Stimulated activated naive CD8-positive, alpha-beta T cell treated with anti-CD3 and anti-CD28 coated beads, Interleukin-15, Interleukin-2, amounts not matched to agents 100 U/mL and 50 U/mL, for 24 hours (primary cell): ENCODE measurements at regions not wholly inside any gene's neighbourhood (a gene's known extent, or its start where the extent isn't known, plus 50 kb on each side); places are given as distances from the start of the nearest gene placed in this dataset.
"Not testable (repeated sequence)": the region's sequence is repeated elsewhere in the genome, so short reads cannot be mapped to it uniquely, and the experiment has no call there.

Experiments
- ATAC-seq: fragments of 150-1000 bp; cut with Tn5 transposase; one replicate; pipeline ENCODE4 v1.10.0; 2021
- DNase-seq: peaks from one replicate; pipeline ENCODE4 v3.0.0; 2021

DNA sequence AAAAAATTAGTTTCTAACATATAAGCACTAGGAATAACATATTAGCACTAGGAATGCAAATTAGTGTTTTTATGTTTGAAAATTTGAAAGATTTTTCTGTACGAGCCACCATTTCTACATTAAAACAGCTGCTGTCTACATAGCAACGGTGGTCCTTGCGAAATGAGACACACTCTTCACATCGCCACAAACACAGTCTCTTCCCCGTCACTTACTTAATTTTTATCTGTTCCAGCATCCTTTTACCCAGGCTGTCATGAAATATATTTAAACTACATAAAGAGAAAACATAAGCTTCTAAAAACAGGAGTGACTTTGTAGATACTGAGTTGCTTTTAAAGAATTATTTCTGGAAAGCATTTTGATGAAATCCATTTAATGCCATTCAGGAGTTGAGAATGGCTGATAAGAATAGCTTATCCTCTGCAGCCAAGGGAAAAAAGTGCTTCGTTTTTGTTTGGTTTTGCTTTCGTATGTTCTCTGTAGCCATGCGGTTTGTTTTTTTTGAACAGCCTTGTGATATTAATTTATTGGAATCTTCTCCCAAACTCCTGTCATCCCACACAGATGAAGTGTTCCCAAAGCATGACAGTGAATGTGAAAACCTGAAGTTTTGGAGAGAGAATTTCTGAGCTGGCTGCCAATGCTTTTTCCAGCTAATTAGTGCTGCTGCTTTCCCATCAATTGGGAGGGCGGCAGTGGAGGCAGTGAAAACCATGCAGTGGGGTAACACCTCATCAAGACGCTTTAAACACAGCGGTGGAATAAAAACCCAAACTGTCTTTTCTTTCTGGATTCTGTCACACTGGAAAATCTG, 603.7 kb upstream of the ADARB2 start:
- DNase-seq (no peak), ATAC-seq (no peak)

DNA sequence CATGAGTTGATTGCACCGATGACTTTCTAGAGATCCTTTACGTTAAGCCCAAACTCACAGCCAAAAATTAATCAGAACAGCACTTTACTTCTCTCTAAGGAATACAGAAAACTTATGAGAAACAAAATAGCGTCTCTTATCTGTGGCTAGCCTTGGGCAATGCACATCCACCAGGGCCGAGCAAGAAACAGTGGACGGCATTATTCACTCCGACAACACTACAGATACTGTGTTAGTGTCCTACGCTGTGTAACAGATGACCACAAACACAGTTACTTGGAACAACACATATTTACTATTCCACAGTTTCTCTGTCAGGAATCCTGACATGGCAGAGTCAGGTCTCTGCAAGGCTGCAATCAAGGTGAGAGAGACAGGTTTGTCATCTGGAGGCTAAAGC, 598.3 kb upstream of the ADARB2 start:
- DNase-seq, result no peak
- ATAC-seq, result no peak

DNA sequence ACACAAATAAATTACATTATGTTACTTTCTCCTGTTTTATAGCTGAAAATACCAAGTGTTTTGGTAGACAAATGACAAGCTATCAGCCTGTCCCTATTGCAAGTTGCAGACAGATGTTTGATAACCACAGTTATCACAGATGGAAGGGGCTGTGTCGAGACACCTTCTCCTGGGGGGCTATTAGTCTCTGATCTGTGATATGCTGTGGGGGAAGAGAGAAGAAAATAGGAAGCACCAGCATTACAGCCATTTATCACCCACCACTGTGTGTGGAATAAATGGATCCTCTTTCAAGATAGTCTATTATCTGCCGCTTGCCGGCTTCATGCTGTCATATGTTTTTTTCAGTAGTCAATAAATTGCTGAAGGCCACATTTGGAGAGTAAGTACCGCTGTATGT, 597.2 kb upstream of the ADARB2 start:
- DNase-seq (no peak), ATAC-seq (no peak)

DNA sequence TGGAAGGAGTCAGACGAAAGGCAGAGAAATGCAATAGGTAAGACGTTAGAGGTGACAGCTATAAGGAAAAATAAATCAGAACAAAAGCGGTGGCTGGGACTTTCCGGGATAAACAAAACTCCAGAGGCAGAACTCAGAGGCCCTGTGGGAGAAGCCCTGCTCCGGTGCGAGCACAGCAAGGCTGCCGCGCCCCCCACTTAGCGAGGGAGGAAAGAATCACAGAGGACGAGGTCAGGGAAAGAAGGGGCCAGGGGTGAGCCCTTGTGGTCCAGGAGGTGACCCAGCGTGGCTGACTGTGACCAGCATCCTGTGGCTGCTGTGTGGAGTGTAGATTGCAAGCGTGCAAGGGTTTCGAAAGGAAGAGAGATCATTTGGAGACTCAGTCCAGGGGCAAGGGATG, 591.8 kb upstream of the ADARB2 start:
- no peak for ATAC-seq
- DNase-seq, result no peak

DNA sequence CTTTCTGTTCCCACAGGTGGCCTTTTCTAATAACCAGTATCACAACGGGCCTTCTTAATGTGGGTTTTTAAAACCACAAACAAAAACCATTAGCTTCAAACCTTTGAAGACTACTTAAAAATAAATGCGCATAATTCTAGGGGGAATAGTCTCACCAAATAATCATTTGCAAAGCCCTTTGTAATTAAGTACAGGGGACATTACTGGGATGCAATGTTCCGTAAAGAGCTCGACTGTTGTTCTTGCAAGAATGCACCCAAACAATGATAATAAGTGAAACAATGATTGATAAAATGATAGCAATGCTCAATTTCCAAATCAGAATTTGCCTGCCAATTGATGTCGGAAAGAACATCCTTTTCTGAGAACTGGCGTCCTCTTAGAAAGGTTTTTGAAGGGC, 589.1 kb upstream of the ADARB2 start:
- ATAC-seq (no peak), DNase-seq (no peak)

DNA sequence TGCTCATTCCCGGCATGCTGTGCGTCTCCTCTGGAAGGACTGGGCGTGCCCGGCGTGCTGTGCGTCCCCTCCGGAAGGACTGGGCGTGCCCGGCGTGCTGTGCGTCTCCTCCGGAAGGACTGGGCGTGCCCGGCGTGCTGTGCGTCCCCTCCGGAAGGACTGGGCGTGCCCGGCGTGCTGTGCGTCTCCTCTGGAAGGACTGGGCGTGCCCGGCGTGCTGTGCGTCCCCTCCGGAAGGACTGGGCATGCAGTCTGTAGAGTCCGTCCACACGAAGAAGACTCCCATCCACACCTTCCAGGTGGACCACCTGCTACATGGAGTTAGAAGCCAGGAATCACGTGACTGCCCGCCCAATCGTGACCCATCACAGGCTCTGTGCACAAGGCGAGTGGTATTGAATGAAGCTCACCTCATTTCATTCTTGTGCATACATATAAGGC, 577.7 kb upstream of the ADARB2 start:
- not testable (repeated sequence) for DNase-seq, ATAC-seq

DNA sequence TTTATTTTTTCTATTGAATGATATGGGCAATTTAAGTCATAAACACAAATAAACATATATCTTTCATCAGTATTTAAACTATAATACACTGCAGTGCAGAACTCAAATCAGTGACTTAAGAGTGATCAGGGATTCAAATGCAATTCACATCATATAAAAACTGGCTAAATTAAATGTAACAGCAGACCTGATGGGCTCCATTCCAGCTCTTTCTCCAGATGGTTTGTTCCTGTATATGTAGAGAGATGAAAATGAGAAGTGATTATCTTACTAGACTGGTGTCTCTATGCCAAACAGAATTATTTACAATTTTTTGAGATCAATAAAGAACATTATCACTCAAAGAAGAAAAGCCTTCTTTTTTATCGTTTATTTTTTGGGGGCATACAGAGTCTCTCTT, 568.8 kb upstream of the ADARB2 start:
- DNase-seq (no peak), ATAC-seq (no peak)

DNA sequence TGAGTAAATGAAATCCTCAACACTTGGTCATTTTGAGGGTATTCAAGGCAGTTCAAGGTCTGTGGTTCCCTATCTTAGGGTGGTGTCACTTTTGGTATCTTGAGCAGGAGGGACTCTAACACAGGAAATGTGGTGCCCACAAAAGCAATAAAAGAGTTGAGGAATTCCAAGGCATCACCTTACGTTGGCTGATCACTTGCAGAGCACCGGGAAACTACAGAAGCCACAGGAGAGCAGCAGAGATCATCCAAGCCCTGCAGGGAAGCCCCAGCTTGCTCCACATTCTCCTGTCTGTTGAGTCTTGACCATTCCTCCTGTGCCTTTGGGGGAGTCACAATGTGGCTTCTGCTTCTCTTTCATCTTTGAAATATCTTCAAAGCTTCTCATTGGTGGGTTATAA, 565.8 kb upstream of the ADARB2 start:
- no peak for ATAC-seq
- no peak for DNase-seq

DNA sequence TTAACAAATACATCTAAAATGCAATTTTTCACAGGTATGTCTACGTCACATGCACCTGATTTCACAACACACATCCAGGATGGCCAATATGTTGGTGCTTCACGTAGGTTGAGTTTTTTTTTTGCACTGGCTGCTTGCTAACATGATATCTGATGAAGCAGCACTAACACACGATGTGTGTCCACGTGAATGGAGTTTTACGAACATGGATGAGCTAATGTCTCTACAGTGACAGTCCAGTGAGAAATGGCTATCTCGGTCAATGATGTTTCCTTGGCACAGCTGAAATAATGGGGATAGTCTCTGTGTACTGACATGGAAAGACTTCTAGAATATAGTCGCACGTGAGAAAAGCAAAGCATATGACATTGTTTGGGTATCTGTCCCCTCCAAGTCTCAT, 563.9 kb upstream of the ADARB2 start:
- DNase-seq, result no peak
- no peak for ATAC-seq

DNA sequence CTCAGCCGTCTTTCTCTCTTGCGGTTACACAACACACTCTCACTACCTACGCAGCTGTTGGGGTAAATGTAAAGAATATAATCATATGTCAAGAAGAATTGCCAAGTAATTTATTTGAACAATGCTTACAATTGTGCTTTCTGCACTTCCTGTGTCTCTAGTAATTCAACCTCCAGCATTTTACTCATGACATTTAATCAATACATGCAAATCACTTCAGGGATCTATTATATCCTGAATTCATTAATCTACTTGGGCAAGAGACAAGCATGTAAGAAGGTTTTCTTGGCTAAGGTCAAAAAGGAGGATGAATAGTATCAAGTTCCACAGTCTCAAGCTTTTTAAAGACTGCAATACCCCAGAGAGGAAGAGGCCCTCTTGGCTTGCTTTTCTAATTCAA, 562.9 kb upstream of the ADARB2 start:
- no peak for DNase-seq
- no peak for ATAC-seq

DNA sequence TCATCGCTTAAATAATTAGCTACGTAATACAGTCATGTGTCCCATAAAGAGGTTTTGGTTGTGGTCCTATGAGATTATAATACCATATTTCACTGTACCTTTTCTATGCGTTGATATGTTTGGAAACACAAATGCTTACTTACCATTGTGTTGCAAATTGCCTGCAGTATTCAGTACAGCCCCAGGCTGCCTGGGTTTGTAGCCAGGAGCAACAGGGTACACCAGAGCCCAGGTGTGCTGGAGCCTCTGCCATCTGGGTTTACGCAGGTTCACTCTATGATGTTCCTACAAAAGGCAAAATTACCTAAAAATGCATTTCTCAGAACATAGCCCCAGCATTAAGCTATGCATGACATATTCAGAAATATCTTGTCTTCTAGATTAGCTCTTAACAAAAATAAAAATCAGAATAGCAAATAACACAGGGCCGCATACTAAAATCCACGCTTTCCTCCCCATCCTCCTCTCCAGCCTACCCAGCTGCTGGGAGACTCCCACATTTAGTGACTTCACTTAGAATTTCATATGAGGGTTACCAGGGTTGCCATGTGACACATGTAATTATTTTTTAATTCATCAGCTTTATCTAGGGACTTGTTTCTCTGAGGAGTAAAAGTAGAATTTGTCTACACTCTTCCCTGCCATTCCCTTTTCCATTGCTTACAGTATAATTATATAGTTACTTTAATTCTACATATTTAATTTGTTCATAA, 559.0 kb upstream of the ADARB2 start:
- no peak for DNase-seq
- no peak for ATAC-seq

DNA sequence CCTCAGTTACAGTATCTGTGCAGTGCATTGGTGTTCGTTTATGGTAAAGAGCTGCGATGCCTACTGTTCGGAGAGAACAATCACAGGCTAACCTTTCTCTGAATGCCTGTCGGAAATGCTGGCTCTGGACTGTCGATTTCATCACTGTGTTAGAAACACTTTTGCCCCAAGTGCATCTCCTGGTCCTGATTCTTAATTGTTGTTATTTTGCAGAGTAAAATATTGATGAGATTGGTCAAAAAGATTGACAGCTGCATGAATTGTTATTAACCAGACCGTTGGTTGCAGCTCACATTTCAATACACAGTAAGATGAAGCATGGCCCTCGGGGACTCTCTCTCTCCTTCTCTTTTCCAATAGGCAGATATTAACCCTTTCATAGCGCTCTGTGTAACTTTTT, 557.4 kb upstream of the ADARB2 start:
- DNase-seq (no peak), ATAC-seq (no peak)

DNA sequence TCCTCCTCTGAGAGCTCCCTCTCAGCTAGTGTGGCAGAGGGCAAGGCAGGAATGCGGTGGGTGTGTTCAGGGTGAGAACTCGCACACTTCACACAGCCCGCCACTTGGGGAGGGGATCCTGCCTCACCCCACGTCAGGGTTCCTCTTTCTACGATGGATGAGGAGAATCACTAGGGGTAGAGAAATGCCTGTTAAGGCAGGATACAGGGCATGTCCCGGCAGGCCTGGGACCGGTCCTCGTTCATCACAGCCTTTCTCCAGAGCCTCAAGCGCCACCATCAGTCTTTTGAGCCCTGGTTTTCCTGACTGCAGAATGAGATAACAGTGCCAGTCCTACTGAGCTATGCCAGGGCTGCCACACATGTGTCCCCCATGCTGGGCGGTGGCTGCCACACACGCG, 546.7 kb upstream of the ADARB2 start:
- no peak for ATAC-seq
- DNase-seq, result no peak

DNA sequence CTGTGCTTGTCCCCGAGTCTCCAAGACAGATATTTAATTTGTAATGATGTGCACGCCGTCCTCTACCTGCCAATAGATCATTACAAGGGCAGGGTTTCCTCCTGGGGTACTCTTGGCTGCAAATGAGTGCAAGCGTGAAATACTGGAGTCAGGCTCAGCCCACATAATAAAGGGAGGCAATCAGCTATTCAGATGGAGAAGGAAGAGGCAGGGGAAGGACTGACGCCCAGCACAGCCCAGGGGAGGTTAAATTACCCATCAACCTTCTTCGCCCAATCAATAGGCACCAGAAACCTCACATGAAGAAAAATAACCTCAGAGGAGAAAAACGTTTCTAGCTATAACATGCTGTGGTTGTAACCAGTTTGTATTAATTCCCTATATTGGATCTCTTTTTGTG, 544.9 kb upstream of the ADARB2 start:
- DNase-seq, result no peak
- no peak for ATAC-seq

DNA sequence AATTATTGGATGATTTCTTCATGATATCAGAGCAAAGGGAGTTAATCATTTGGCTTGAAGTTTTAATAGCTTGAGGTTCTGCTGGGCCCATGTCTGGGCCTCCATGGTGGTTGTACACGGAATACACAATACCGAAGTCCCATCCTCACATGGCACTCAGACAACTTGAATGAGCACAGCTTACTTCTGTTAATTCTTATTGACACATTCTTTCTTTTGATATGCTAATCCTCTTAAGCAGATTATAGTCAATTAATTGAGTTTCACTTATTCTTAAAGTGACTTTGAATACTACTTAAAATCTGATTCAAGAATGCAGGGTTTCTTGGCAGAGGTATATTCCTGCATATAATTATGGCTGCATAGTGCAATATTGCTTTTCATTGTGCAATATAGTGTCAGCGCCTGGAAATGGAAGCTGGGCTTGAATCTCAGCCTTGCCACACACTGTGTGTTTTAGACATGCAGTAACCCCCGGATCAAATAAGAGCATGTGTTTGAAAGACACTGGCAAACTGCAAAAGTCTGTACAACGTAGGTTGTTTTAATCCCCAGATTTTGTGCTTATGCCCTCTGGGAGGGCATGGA, 543.5 kb upstream of the ADARB2 start:
- no peak for DNase-seq
- ATAC-seq, result no peak

DNA sequence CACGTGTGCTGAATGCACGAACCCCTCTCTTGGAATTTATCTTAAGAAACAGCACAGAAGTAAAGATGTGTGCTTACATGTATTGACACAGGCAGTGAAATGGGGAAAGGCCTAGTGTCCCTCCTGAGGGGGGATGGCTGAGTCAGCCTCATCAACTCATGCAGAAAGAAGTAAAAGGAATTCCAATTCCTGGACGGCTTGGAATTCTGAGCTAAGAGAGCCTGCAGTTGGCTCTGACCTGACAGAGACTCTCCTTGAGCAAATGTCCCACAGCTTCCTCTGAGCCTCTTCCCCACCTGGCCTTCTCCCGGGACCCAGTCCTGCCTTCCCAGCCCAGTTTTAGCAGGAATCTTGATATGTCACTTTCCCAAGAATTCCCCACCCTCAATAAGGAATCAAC, 542.4 kb upstream of the ADARB2 start:
- DNase-seq (no peak), ATAC-seq (no peak)

DNA sequence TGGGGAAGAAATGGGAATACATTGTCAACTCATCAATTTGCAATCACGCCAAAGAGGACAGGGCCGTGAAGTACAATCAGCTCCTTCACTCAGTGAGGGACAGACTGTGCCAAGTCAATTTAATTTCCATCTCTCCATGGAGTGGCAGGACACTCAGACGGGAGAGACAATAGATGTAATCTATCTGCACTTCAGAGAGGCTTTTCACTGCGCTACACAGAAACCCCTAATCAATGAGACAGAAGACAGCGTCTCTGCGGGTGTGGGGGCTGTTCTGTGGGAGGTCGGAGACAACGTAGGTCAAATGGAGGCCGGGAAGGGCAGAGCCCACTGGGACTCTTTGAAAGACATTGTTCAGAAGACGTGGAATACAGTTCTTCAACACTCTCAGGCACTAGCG, 541.0 kb upstream of the ADARB2 start:
- no peak for ATAC-seq

DNA sequence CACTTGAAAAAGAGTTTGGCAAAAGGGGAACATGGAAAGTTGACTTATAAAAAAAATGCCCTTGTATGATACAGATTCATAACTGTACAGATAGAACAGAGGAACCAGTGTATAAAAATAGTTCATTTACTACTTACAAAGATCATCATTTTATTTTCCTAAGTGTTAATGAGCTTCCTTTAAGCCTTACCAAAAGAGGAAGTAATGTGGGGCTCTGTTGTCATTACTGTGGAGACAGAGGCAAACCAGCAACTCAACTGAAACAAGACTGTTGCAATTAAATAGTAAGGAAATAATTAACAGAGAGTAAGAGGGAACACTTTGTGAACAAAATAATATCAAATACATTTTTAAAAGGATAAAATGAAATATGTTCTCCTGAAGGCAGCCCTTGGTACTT, 526.2 kb upstream of the ADARB2 start:
- DNase-seq (no peak), ATAC-seq (no peak)

More for the DNA sequence above, 541.0 kb upstream of the ADARB2 start:
- DNase-seq, result no peak

DNA sequence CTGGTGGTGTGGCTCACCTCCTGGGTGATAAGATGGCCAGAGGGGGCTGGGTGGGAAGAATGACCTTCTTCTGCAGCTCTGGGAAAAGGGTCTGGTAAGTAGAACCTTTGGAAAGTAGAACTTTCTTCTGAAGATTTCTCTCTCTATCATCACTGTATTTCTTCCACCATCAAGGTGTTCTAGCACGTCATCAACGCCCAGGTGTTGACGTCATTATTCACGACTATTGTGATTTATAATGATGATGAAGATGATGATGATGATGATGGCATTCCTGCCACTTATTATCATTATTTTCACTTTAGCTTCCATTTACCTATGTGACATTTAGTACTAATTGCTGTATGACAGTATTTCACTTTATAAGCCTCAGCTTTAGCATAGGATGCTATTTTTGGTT, 525.6 kb upstream of the ADARB2 start:
- ATAC-seq (no peak), DNase-seq (no peak)

DNA sequence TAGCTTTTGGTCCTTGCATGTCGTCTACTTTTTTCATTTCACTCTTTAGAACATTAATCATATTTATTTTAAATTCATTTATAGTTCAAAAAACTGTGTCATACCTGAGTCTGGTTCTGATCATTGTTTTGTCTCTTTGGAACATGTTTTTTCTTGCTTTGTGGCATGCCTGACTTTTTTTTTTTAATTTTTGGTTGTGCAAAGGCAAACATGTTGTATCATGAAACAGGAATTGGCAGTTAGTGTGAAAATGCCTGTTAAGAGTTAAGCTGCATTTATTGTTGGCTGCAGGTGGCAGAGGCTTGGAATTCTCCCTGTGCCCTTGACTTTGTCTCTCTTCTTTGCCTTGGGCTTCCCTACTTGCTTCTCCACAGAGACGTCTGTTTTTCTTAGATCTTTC, 525.0 kb upstream of the ADARB2 start:
- ATAC-seq (no peak), DNase-seq (no peak)

DNA sequence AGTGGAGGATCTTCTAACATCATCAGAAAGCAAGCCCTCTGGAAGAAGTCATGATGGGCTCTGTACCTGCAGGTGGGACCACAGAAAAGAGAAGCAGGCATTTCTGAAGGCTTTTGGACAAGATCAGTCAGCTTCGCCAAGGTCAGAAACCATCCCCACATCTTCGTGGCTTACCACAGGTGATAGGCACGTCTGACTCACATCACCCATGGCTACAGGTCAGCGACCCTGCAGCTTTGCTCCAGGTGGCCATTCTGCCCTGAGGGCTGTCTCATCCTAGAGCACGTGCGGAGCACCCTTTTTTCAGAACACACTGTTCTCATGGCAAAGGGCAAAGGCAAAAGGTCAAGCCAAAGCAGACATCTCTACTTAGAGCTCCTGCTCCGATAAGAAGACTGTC, 518.9 kb upstream of the ADARB2 start:
- no peak for ATAC-seq
- no peak for DNase-seq

DNA sequence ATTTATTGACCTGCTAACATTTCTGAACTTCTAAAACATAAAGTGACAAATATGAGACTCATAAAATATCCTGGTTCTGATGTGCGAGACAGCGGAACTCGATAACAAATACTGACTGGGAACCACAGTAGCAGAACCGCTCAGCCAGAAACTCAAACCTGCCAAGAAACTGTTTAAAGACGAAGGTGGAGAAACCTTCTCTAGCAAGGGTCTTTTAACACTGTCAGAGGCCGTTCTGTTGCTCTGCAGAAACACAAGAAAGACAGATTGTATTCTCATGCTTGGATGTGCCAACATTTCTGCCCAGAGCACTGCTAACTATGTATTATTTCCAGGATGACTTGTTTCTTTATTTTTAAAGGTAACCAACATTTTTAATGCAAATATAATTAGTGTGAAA, 514.8 kb upstream of the ADARB2 start:
- ATAC-seq (no peak), DNase-seq (no peak)

DNA sequence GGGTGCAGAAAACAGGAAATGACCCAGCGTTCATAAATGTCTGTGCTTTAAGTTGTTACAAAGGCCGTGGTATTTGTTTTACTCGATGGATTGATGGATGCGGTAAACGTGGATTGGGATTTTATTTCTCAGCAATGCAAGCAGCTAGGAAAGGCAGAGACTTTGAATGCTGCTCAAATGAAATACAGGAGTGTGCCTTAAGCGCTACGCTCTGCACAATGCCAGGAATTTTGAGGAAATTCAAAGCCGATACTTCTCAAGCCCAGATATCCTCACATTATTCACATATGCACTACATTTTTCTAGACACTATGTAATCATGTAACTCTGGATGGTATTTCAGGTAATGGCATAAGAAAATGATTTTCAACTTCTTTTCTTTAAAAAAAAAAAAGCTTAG, 514.3 kb upstream of the ADARB2 start:
- DNase-seq (no peak), ATAC-seq (no peak)

DNA sequence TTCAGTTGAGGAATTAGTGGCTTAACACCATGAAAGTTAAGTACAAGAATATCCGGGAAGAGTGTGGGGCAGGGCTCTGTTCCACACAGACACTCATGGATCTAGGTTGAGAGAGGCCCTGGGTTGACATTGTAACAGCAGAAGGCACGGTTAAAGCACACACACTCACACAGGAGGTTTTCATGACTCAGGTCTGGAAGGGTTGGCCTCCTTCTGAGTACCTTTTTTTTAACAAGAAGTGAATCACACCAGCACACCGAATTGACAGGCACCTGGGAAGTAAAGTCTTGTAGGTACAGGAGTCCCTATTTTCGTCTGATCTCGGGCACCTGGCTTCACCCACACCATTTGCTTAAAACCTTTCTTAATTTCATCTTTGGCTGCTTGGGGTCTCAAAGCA, 509.4 kb upstream of the ADARB2 start:
- no peak for DNase-seq
- ATAC-seq, result no peak
